Inflammatory macrophage treated with lipopolysaccharide for 4 hours (primary cell): ENCODE measurements at regions not wholly inside any gene's neighbourhood (a gene's known extent, or its start where the extent isn't known, plus 50 kb on each side); places are given as distances from the start of the nearest gene placed in this dataset.
"Not testable (repeated sequence)": the region's sequence is repeated elsewhere in the genome, so short reads cannot be mapped to it uniquely, and the experiment has no call there.

Source experiments
- DNase-seq: peaks from one replicate; pipeline ENCODE4 v3.0.0-alpha.2; 2020

GRCh38 chrX:40952855-40953254, 132.4 kb upstream of the USP9X start:
- DNase-seq = peak; percentile 74

DNA sequence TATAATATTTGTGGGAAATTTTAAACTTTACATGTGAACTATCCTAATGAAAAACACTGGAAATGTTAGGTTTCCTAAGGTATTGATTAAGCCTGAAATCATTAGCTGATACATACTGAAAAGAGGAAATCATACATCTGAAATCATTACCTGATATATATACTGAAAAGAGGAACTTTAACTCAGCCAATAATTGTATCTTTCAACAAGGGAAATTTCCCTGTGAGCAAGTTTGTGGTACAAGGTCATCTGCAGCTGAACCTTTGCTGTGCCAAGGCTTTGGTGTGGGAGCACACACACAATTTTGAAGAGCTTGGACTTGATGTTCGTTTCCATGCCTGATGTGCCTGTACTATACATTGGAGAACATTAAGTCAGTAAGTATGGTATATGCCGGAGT, 131.9 kb upstream of the USP9X start:
- peak; percentile 39 for DNase-seq

- no peak for DNase-seq
These were observed 125.2 kb upstream of the USP9X start for GRCh38 chrX:40960041-40960440.

DNA sequence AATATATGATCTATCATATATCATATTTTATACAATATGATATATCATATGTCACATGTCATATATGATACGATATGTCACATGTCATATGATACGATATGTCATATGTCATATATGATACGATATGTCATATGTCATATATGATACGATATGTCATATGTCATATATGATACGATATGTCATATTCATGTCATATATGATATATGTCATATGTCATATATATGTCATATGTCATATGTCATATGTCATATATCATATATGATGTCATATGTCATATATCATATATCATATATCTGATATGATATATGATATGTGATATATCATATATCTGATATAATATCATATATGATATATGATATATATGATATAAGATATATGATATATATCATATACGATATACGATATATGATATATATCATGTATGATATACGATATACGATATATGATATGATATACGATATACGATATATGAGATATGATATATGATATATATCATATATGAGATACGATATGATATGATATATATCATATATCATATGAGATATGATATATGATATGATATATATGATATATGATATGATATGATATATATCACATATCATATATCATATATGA, 122.3 kb upstream of the USP9X start:
- DNase-seq = no peak

- no peak for DNase-seq
These were observed 121.2 kb upstream of the USP9X start for GRCh38 chrX:40964008-40964407.

DNA sequence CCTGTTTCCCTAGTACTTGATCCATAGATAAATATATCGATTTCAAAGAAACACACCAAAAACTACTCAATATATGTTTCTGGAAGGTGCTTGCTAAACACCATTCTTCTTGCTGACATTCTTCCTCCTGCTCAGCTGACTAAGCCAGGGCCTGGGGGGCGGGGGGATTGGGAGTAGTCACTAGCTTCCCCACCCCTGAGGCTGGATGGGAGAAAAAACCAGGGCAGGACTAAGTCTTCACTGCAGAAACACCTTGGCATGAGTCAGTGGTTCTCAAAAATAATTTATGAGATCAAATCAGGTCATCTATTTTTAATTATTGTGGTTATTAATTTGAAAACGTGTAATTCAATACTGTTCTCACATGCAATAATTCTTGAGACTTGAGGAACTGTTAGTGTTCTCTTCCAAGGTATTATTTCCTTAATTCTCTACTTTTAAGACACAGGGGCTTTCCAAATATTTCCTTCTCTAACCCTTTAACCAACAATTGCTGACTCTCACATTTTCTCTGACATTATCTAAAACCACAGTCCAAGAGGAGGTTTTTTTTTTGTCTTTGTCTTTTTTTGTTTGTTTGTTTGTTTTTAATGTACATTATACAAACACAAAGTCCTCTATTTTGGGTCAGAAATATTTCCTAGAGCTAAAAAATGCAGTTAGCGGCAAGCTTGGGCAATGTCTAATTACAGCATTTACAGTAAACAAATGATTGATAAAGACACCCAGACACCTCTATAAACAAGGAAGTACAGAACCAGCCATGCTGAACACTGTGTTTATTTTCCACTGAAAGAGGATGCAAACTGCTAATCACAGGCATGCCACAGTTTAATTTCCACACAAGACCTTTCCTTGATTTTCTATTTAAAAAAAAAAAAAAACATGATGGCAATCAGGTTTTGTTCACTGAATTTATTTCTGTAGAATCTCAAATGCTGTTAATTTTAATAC, 120.3 kb upstream of the USP9X start:
- no peak for DNase-seq

DNA sequence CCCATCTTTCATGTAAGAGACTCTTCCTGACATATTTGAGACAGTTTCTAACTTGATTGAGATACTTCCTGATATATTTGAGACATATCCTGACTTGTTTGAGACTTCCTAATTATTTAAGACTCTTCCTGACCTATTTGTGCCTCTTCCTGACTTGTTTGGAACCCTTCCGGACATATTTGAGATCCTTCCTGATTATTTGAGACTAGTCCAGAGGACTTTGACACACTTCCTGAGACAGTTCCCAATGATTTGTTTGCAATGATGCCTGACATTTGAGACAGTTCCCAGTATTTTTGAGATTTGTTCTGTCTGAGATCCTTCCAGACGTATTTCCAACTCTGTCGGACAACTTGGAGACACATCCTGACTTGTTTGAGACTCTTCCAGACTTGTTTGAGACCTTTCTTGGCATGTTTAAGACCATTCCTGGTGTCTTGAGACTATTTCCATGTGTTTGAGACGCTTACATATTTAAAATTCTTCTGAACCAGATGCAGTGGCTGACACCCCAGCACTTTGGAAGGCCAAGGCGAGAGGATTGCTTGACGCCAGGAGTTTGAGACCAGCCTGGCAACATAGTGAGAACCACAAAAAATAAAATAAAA, 118.9 kb upstream of the USP9X start:
- DNase-seq = no peak

GRCh38 chrX:40968180-40968579, 117.1 kb upstream of the USP9X start:
- no peak for DNase-seq

DNA sequence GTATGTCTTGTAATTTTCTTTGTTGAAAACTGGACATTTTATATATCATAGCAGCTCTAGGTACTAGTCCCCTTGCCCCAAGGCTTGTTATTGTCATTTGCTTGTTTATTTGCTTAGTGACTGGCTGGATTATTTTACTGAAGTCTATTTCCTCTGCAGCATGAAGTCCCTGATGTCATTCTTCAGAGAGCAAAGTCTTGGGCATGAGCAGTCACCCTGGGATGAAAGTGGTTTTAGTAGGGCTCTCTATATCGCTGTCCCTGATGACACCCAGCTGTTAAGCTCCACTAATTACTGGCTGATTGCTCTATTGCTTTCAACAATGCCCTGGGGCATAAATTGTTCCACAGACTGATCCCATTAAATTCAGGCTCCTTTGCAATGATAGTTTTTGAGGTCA, 113.5 kb upstream of the USP9X start:
- DNase-seq = no peak

DNA sequence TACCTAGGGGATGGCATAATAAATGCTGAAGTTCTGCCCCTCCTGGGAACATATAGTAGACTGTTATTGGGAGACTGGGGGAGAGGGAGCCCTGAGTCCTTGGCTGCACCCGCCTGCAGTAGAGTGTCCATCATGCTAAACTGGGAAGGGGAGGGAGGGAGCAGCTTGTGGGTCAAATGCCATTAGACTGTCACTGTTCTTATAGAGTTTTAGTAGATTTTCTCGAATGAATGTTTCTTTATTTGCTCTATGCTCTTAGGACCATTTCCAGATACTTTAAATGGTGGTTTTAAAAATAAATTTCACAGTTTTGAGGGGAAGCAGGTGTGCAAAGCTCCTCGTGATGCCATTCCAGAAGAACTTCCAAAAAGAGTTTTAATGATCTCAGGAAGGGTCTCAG, 111.6 kb upstream of the USP9X start:
- DNase-seq = no peak

DNA sequence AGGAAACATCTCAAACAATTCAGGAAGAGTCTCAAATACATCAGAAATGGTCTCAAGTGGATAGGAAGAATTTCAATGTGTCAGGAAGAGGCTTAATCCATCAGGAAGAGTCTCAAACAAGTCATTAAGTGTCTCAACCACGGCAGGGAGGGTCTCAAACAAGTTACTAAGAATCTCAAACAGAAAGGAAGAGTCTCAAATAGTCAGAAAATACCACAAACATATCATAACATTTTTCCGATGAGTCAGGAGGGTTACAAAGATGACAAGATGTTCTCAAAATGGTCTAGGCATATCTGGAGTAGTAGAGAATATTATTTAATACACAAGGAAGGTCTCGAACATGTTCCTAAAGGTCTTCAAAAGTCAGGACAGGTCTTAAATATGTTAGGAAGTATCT, 109.3 kb upstream of the USP9X start:
- no peak for DNase-seq

- no peak for DNase-seq
These were observed 108.3 kb upstream of the USP9X start for GRCh38 chrX:40976981-40977380.

- no peak for DNase-seq
These were observed 100.3 kb upstream of the USP9X start for GRCh38 chrX:40984962-40985361.

- no peak for DNase-seq
These were observed 97.8 kb upstream of the USP9X start for GRCh38 chrX:40987413-40987812.

GRCh38 chrX:40988100-40988499, 97.1 kb upstream of the USP9X start:
- no peak for DNase-seq

GRCh38 chrX:40993395-40993794, 91.8 kb upstream of the USP9X start:
- not testable (repeated sequence) for DNase-seq

- peak; percentile 90 for DNase-seq
These were observed 88.2 kb upstream of the USP9X start for GRCh38 chrX:40996886-40997530.

- no peak for DNase-seq
These were observed 87.1 kb upstream of the USP9X start for GRCh38 chrX:40998123-40998522.

DNA sequence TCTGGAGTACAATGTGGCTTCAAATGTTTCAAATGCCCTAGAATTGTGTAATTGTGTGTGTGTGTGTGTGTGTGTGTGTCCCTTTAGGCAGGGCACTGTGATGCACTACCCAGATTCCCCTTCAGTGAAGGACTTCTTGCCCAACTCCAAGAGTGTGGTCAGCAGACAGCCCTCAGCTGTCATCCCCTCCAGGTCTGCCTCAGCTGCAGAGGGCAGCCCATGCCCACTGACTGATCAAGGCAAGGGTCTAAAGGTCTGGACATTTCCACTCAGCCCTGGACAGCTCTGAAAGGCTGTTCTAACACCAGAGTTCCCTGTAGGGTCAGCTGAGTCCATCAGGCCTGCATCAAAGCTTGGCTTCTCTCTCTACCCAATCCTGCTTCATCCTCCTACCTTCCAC, 83.9 kb upstream of the USP9X start:
- no peak for DNase-seq

DNA sequence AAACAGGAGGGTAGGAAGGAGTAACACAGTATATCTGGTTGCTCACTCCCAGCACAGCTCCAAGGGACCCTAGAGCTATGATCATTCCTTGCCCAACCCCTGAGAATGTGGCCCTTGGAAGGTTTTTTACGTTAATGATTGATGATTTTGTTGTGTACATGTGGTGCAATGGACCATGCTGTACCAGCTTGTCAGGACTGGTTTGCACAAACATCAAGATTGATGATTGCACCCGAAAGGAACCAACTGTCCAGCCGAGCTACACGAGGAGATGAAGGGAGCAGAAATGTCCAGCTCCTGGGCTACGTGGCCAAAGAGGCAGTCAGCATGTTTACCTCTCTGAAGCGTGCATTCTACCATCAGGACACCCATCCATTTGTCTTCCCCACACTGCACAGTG, 83.2 kb upstream of the USP9X start:
- no peak for DNase-seq

- DNase-seq = no peak
These were observed 81.6 kb upstream of the USP9X start for GRCh38 chrX:41003506-41004270.

DNA sequence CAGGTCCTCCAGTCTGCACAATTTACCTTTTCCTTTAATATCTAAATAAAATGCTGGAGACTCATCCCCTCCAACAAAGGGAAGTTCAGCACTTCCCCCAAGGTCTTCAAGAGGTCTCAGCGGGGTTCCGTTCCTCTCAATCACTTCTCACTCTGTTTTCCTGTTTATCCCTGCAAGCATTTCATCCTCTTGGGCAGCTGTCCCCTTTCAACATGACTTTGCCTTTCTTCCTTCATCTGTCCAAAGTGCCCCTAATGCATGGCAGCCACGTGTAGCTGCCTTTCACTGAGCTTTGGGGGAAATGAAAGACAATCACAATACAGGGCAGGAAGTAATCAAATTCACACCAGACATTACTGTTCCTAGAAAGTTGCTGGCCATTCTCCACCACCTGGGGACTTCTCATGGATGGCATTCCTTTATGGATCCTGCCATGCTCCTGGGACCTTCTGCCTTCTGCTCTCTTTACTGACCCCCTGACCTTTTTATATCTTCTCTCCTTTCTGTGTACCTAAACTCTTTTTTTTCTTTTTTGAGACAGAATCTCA, 79.7 kb upstream of the USP9X start:
- peak; percentile 6 for DNase-seq
